Keratinocyte (primary cell): ENCODE measurements at regions not wholly inside any gene's neighbourhood (a gene's known extent, or its start where the extent isn't known, plus 50 kb on each side); places are given as distances from the start of the nearest gene placed in this dataset.

Source experiments
- EZH2 ChIP-seq: IDR thresholded peaks from one replicate; pipeline ENCODE4 v1.6.1; 2012; ENCODE audit warnings: inconsistent platforms, mild to moderate bottlenecking, low read length, moderate library complexity
- TF ChIP-seq, protein P1 (sequence below), 3 experiments: IDR thresholded peaks in 1 of 3; conservative IDR thresholded peaks in 1 of 3; optimal IDR thresholded peaks in 1 of 3; 2 replicates in 2 of 3; 3 replicates in 1 of 3; pipeline versions ENCODE3 to v1.5.1; 2011; ENCODE audit warnings: low read length in 3 of 3, mild to moderate bottlenecking in 3 of 3, moderate library complexity in 2 of 3, control low read depth in 1 of 3, inconsistent platforms in 1 of 3; ENCODE audit not compliant: insufficient read depth in 2 of 3; ENCODE audit errors: extremely low read depth in 1 of 3

GRCh38 chr2:121993682-121994081 is 238.2 kb downstream of the TSN start:
- TF ChIP-seq, protein P1, sequence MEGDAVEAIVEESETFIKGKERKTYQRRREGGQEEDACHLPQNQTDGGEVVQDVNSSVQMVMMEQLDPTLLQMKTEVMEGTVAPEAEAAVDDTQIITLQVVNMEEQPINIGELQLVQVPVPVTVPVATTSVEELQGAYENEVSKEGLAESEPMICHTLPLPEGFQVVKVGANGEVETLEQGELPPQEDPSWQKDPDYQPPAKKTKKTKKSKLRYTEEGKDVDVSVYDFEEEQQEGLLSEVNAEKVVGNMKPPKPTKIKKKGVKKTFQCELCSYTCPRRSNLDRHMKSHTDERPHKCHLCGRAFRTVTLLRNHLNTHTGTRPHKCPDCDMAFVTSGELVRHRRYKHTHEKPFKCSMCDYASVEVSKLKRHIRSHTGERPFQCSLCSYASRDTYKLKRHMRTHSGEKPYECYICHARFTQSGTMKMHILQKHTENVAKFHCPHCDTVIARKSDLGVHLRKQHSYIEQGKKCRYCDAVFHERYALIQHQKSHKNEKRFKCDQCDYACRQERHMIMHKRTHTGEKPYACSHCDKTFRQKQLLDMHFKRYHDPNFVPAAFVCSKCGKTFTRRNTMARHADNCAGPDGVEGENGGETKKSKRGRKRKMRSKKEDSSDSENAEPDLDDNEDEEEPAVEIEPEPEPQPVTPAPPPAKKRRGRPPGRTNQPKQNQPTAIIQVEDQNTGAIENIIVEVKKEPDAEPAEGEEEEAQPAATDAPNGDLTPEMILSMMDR (optimal IDR thresholded peaks at IDR 0.05 in 1 of 3, IDR thresholded peaks at IDR 0.05 in 1 of 3, conservative IDR thresholded peaks at IDR 0.05 in 1 of 3; ENCODE audit: extremely low read depth in 1 of 3, insufficient read depth in 2 of 3, low read length in 3 of 3) = no peak
- no peak for TF ChIP-seq EZH2
